Epithelial cell of proximal tubule (primary cell): ENCODE measurements at regions not wholly inside any gene's neighbourhood (a gene's known extent, or its start where the extent isn't known, plus 50 kb on each side); places are given as distances from the start of the nearest gene placed in this dataset.

Experiments
- DNase-seq: peaks from one replicate; pipeline ENCODE4 v3.0.0-alpha.2; 2011; ENCODE audit warnings: low read depth
- H3K4me3 ChIP-seq: 2 replicates; pipeline ENCODE4 v1.5.1; 2011; ENCODE audit warnings: low read depth, mild to moderate bottlenecking, low read length
- TF ChIP-seq, protein P1 (sequence below): conservative IDR thresholded peaks from 2 replicates; pipeline ENCODE4 v1.5.1; 2012; ENCODE audit warnings: low read depth, mild to moderate bottlenecking, low read length

DNA sequence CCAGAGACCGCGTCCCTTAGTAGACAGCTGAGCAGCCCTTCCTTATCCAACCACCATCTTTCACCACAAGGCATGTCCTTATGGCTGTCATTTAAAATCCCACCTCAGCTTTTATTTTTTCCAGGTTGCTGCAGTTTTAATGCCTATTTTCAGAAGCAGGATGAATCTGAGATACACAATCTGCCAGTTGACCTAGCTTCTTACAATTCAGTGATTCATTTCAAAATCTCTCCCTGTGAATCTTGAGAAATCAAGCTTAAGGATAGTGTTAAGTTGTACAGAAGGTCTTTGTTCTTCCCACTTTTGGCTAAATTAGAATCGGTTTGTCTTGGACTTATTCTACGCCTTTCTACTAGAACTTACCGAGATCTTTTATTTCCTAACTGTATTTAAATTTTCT, 522.3 kb upstream of the CFAP20DC start:
- TF ChIP-seq, protein P1, sequence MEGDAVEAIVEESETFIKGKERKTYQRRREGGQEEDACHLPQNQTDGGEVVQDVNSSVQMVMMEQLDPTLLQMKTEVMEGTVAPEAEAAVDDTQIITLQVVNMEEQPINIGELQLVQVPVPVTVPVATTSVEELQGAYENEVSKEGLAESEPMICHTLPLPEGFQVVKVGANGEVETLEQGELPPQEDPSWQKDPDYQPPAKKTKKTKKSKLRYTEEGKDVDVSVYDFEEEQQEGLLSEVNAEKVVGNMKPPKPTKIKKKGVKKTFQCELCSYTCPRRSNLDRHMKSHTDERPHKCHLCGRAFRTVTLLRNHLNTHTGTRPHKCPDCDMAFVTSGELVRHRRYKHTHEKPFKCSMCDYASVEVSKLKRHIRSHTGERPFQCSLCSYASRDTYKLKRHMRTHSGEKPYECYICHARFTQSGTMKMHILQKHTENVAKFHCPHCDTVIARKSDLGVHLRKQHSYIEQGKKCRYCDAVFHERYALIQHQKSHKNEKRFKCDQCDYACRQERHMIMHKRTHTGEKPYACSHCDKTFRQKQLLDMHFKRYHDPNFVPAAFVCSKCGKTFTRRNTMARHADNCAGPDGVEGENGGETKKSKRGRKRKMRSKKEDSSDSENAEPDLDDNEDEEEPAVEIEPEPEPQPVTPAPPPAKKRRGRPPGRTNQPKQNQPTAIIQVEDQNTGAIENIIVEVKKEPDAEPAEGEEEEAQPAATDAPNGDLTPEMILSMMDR: no peak
- DNase-seq: no peak
- H3K4me3 ChIP-seq: no peak overlapping the region

DNA sequence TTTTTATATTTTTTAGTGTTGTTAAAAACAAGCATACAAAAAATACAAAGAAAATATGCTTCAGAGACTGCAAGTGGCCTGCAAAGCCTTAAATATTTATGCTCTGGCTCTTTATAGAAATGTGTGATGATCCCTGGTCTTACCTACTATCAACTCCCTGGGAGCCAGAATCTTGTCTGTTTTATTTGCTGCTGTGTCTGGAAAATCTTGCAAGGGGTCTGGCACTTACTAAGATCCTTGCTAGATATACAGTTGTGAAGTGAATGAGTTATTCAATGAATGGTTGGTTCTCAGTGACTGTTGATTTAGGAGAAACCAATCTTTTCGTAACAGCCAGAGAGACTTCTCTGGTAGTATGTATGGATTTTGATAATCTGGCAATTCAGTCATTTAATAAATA, 521.0 kb upstream of the CFAP20DC start:
- no peak overlapping the region for H3K4me3 ChIP-seq

GRCh38 chr3:59567661-59568060, 517.8 kb upstream of the CFAP20DC start:
- TF ChIP-seq, protein P1: no peak
- DNase-seq: no peak
- H3K4me3 ChIP-seq: no peak overlapping the region

More for the DNA sequence above, 521.0 kb upstream of the CFAP20DC start:
- no peak for DNase-seq
- TF ChIP-seq, protein P1: no peak

DNA sequence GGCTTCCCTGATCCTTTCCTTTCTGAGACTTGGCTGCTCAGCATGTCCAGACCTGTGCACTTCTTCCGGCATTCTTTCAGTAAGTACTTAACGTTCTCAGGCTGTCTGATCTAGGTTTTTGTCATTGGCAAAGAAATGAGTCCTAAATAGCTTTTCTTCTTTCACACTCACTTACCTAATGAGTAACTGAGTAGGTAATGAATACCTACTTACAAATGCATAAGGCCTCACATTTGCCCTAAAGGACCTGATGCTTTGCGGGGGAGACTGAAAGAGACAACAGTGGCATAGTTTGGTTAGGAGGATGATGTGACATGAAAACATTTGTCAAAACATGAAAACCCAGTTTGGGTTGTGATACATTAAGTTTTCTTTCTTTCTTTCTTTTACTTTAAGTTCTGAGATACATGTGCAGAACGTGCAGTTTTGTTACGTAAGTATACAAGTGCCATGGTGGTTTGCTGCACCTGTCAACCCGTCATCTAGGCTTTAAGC, 516.7 kb upstream of the CFAP20DC start:
- peak; percentile 91 for DNase-seq
- TF ChIP-seq, protein P1: no peak
- H3K4me3 ChIP-seq: no peak overlapping the region

DNA sequence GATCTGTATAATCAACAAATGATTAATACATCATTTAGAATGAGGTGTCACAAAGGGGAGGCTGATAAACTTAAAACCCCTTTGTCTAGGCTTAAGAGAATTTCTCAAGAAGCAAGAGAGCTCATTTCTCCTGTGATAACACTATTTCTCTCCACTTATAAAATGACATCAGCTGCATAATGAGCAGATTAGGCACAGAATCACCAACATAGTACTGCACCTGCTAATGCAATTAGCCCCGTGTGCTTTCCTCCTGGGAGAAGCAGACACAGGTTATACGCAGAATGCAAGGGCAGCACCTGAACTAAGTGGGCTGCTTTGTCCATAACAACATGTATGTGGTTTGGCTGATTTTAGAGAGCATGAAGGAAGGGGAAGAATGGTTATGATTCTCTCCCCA, 515.3 kb upstream of the CFAP20DC start:
- no peak for DNase-seq
- TF ChIP-seq, protein P1: no peak
- H3K4me3 ChIP-seq: no peak overlapping the region

- no peak for DNase-seq
- TF ChIP-seq, protein P1: no peak
Observed at GRCh38 chr3:59563966-59564365, 514.1 kb upstream of the CFAP20DC start.

DNA sequence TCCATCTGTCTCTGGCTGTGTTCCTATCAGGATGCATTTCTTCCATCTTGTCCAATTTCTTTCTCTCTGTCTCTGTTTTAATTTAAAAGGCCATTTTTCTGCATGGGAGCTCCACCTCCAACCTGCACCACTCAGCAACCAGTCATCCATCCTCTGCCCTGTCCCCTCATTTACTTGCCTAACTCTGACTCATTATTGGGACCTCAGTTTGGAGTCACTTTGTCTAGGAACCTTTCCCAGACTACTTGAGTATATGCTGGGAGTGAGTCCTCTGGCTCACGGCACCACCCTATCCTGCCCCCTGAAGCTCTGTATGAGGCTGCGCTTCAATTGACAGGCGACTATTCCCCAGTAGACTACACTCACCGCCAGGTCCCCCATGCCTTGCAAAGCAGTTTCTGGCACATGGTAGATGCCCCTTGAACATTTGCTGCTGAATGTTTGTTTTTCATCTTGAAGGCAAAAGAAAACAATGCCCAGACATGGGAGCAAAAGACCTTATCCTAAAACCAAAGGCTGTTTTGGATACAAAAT, 513.3 kb upstream of the CFAP20DC start:
- DNase-seq: no peak
- TF ChIP-seq, protein P1: no peak

More at GRCh38 chr3:59563966-59564365, 514.1 kb upstream of the CFAP20DC start:
- no peak overlapping the region for H3K4me3 ChIP-seq

More for the DNA sequence above, 513.3 kb upstream of the CFAP20DC start:
- H3K4me3 ChIP-seq: no peak overlapping the region
